HG03469 (cell line): ENCODE measurements at regions not wholly inside any gene's neighbourhood (a gene's known extent, or its start where the extent isn't known, plus 50 kb on each side); places are given as distances from the start of the nearest gene placed in this dataset.

Source experiments
- ATAC-seq: cut with Tn5 transposase; IDR thresholded peaks from one replicate; pipeline ENCODE4 v1.9.1; 2021; ENCODE audit warnings: mild to moderate bottlenecking, moderate library complexity, moderate number of reproducible peaks; ENCODE audit not compliant: unreplicated experiment

DNA sequence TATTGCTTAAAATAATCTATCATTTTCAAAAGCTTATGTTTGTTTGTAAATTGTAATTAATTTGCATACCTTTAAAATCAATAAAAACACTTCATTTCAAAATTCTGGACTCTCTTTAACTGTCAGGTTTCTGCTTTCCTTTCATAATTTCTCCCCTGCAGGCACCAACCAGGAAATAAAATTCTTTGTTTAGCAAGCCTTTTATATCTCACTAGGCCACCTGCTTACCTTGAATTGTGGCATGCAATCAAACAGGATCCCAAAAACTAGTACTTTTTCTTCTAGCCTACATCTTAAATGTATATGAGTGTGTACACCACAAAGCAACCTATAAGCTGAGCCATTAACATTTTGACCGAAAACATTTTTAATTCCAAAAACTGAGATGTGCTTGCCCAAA is 233.1 kb downstream of the NR4A2 start:
- ATAC-seq = no peak

- no peak for ATAC-seq
Measured at GRCh38 chr2:156098506-156098905, 234.0 kb downstream of the NR4A2 start.

DNA sequence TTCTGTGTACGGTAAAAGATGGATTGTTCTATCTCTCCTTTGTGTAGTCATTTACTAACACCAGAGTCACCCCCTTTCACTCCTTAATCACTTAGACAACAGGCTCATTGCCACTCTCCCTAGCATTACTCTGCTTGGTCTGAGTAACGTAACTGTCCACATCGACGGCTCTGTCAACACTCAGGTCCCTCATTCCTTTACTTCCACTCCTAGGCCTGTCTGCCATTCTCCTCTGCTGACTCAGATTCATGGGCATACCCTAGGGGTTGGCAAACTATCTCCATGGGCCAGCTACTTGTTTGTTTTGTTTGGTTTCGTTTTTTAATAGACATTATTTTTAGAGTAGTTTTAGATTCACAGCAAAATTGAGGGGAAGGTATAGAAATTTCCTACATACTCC is 243.9 kb downstream of the NR4A2 start:
- no peak for ATAC-seq

- ATAC-seq = peak; percentile 44
Measured at GRCh38 chr2:156087875-156088274, 244.6 kb downstream of the NR4A2 start.

- no peak for ATAC-seq
Measured at GRCh38 chr2:156083763-156084493, 248.6 kb downstream of the NR4A2 start.

DNA sequence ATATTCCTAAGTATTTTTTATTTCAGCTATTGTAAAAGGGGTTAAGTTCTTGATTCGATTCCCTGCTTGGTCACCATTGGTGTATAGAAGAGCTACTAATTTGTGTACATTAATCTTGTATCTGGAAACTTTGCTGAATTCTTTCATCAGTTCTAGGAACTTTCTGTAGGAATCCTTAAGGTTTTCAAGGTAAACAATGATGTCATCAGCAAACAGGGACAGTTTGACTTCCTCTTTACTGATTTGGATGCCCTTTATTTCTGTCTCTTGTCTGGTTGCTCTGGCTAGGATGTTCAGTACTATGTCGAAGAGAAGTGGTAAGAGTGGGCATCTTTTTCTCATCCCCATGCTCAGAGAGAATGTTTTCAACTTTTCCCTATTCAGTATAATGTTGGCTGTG is 252.7 kb downstream of the NR4A2 start:
- no peak for ATAC-seq

GRCh38 chr2:156077041-156077742 is 255.3 kb downstream of the NR4A2 start:
- no peak for ATAC-seq

- no peak for ATAC-seq
Measured at GRCh38 chr2:156065912-156066311, 266.6 kb downstream of the NR4A2 start.

DNA sequence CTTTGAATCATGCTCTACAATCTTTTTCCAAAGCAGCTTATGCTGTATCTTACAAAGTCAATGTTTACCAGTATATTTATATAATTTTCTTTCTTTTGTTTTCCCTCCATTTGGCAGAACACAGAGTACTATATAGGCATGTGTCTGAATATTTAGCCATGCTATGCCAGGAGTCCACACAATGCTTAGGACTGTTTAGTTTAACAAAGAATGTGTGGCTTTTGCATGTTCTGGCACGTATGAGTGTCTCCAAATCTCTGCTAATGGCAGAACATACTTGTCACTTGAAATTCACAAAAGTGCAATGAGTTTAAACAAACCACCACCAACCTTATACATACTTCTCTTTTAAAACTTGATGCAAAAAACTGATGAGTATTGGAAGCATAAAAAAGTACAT is 268.0 kb downstream of the NR4A2 start:
- ATAC-seq = no peak

GRCh38 chr2:156057647-156058046 is 274.9 kb downstream of the NR4A2 start:
- no peak for ATAC-seq

- ATAC-seq = no peak
Measured at GRCh38 chr2:156054983-156055382, 277.5 kb downstream of the NR4A2 start.

GRCh38 chr2:156046900-156047299 is 285.6 kb downstream of the NR4A2 start:
- ATAC-seq = no peak

DNA sequence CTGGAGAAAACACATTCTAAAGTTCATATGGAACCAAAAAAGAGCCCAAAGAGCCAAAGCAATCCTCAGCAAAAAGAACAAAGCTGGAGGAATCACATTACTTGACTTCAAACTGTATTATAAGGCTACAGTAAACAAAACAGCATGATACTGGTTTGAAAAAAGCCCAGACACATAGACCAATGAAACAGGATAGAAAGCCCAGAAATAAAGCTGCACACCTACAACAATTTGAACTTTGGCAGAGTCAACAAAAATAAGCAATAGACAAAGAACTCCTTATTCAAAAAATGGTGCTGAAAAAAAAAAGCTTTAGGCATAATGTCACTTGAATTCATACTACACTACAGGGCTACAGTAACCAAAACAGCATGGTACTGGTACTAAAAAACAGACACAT is 289.6 kb downstream of the NR4A2 start:
- ATAC-seq = no peak

GRCh38 chr2:156038021-156038420 is 294.5 kb downstream of the NR4A2 start:
- no peak for ATAC-seq

DNA sequence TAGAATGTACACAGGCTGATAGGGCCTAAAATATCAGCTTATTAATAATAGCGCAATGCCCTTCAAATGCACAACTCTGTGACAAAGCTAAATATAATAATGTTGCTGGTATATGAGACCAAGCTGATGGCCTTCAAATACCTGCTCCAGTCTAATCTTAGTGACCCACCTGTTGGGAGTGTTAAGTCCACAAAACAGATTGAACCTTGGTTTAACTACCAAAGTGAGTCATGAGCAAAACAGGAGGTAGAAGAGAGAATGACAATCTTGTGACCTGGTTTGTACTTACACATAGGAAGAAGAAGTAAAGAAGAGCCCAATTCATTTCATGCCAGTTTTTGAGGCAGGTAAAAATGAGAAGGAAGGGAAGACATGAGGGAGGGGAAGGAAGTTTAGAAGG is 295.0 kb downstream of the NR4A2 start:
- ATAC-seq = no peak

GRCh38 chr2:156031121-156031520 is 301.4 kb downstream of the NR4A2 start:
- ATAC-seq = no peak

GRCh38 chr2:156023229-156023869 is 309.2 kb downstream of the NR4A2 start:
- peak; percentile 56 for ATAC-seq

DNA sequence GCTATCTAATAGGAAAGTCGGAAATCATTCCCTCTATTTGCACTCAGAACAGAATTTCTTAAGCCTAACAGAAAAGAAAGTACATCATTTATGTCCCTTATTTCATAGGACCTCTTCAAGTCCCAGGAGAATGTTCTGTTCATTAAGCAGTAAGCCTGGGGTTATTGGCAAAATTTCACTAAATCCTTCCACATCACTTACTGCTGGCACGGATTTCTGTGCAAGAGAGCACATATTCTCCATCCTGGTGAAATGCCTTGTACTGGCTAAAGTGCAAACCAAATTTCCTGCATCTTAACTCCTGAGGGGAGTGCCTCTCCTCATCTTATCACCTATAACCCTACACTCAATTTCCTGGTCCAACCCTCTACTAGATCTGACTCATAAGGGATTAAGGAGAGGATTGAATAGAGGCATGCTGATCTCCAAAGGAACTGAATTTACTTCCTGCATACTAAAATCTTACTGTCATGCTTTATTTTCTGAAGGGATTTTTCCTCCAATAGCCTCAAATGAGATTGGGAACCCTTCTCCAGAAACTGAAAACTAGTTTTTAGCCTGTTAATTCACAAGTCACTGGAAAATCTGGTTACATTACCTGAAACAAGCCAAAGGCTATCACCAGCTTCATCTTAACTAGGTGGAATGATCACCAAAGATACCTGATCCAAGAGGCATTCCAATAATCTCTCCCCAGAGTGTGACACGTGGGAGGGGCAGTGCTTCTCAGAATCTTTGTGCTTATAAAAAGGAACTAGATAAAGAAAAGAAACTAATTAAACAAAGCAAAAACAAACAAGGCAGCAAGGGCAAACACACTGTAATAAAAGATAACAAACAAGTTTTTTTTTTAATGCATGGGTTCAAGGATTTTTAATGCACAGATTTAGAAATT is 311.1 kb downstream of the NR4A2 start:
- ATAC-seq = no peak

DNA sequence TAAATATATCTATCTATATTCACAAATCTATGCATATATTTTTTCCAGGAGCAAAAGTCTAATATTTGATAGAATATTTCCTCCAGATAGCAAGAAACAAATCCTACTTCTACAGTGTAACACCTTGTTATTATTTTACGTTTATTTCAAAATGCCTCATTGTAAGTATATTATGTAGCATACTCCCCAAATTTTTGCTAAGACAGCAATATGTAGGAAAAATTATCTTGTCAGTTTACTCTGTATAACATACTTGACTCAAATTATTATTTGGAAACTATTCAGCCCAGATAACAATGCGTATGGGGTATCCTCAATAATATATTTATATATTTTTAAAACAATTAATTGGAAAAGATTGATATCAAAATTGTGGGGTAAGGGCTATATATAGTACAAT is 313.2 kb downstream of the NR4A2 start:
- ATAC-seq = no peak

DNA sequence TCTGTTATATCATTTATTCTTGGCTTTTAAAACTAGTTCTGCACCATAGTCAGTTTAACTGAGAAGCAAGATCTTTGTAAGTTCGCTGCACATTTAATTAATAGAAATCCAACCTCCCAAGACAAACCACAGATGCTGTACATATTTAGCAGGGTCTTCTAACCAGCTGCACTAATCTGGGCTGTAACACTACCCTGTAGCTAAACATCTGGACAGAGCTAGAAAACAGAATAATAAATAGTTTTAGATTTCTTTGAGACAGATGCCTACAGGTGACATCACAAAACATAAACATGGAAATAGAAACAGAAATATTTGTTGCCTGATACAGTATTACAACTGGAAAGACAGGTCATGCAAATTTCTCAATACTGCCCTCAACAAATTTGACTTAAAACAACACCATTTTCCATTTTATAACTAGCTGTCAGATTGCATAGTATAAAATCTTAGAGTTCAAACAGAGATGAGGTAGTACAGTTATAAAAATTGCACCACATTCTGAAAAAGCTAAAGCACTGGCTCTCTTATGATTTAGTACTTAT is 315.1 kb downstream of the NR4A2 start:
- no peak for ATAC-seq

DNA sequence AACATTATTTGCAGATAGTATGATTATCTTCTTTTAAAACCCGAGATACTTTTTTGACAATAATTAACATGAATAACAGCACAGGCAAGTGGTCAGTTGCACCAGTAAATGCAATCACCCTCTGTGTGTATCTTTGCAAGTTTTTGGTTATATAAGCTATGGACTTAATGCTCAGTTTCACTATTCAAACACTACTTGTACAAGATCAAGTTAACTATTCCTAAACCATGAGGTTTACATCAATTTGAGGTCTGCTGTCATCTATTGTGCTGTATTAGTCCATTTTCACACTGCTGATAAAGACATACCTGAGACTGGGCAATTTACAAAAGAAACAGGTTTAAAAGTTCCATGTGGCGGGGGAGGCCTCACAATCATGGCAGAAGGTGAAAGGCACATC is 323.2 kb downstream of the NR4A2 start:
- no peak for ATAC-seq
